IMR-90 (cell line): ENCODE measurements at regions not wholly inside any gene's neighbourhood (a gene's known extent, or its start where the extent isn't known, plus 50 kb on each side); places are given as distances from the start of the nearest gene placed in this dataset.

Source experiments
- ATAC-seq: fragments of 200-7000 bp; cut with Tn5 transposase; 2 replicates; pipeline ENCODE4 v1.9.1; 2020; ENCODE audit warnings: low read depth, mild to moderate bottlenecking, moderate library complexity
- BruUV-seq: library from RNA; stranded (reverse); fragments of 400-500 nt; replicated peaks from 2 replicates; lab custom pipeline; 2021; lab: Mats Ljungman, UMichigan
- CTCF ChIA-PET: fragments of 300-600 bp; formaldehyde crosslinking; extraction: SDS; loops from one replicate; lab custom pipeline; 2021; ENCODE audit warnings: antibody characterized with exemption; lab: Yijun Ruan, JAX
- POLR2A ChIA-PET: fragments of 300-600 bp; sonication (Branson Sonifier 250); formaldehyde crosslinking; loops from one replicate; lab custom pipeline; 2022; ENCODE audit warnings: antibody characterized with exemption; ENCODE audit not compliant: unreplicated experiment; lab: Charles Lee
- DNase-seq: peaks from one replicate; pipeline ENCODE4 v3.0.0; 2013
- H2AFZ ChIP-seq: replicated peaks from 2 replicates; pipeline ENCODE3; 2013; ENCODE audit warnings: low read length, mild to moderate bottlenecking; ENCODE audit not compliant: poor library complexity
- H2AK5ac ChIP-seq: 2 replicates; pipeline ENCODE4 v1.6.1; 2013; ENCODE audit warnings: low read depth, low read length, inconsistent platforms
- H2AK9ac ChIP-seq: replicated peaks from 2 replicates; pipeline ENCODE3; 2013; ENCODE audit warnings: mild to moderate bottlenecking, low read depth, low read length, moderate library complexity; ENCODE audit not compliant: poor library complexity
- H2BK120ac ChIP-seq: 2 replicates; pipeline ENCODE4 v1.6.1; 2013; ENCODE audit warnings: low read depth, low read length, inconsistent platforms
- H2BK15ac ChIP-seq: 3 replicates; pipeline ENCODE4 v1.6.1; 2013; ENCODE audit warnings: low read depth, low read length, inconsistent platforms
- H2BK20ac ChIP-seq: 2 replicates; pipeline ENCODE4 v1.6.1; 2013; ENCODE audit warnings: low read depth, mild to moderate bottlenecking, inconsistent platforms, low read length, moderate library complexity
- H2BK5ac ChIP-seq: 2 replicates; pipeline ENCODE4 v1.6.1; 2013; ENCODE audit warnings: mild to moderate bottlenecking, low read depth, low read length, inconsistent platforms; ENCODE audit not compliant: poor library complexity, severe bottlenecking
- H3K14ac ChIP-seq: replicated peaks from 2 replicates; pipeline ENCODE4 v1.6.1; 2013; ENCODE audit warnings: low read depth, low read length, inconsistent platforms
- H3K18ac ChIP-seq: 2 replicates; pipeline ENCODE4 v1.6.1; 2013; ENCODE audit warnings: low read depth, low read length, control low read depth
- H3K23ac ChIP-seq: 2 replicates; pipeline ENCODE4 v1.6.1; 2013; ENCODE audit warnings: low read depth, low read length, inconsistent platforms
- H3K27ac ChIP-seq: 2 replicates; pipeline ENCODE4 v1.5.1; 2013; ENCODE audit warnings: mild to moderate bottlenecking, control low read depth, low read length; ENCODE audit not compliant: insufficient read depth
- H3K27me3 ChIP-seq: 2 replicates; pipeline ENCODE4 v1.6.1; 2013; ENCODE audit warnings: low read length; ENCODE audit not compliant: control insufficient read depth, insufficient read depth
- H3K36me3 ChIP-seq: 2 replicates; pipeline ENCODE4 v1.6.1; 2013; ENCODE audit warnings: low read length, mixed read lengths; ENCODE audit not compliant: control insufficient read depth, insufficient read depth
- H3K4ac ChIP-seq: 2 replicates; pipeline ENCODE4 v1.6.1; 2013; ENCODE audit warnings: low read depth, low read length, inconsistent platforms
- H3K4me1 ChIP-seq: 2 replicates; pipeline ENCODE4 v1.6.1; 2013; ENCODE audit warnings: low read length, mixed read lengths; ENCODE audit not compliant: control insufficient read depth, insufficient read depth
- H3K4me2 ChIP-seq: 2 replicates; pipeline ENCODE4 v1.6.1; 2013; ENCODE audit warnings: low read depth, mild to moderate bottlenecking, control low read depth, low read length, moderate library complexity
- H3K4me3 ChIP-seq: 2 replicates; pipeline ENCODE4 v1.5.1; 2013; ENCODE audit warnings: low read depth, mild to moderate bottlenecking, control low read depth, low read length, moderate library complexity; ENCODE audit not compliant: insufficient read depth
- H3K56ac ChIP-seq: 2 replicates; pipeline ENCODE4 v1.6.1; 2013; ENCODE audit warnings: low read length, inconsistent platforms; ENCODE audit not compliant: insufficient read depth; ENCODE audit errors: extremely low read depth
- H3K79me1 ChIP-seq, 2 experiments: 2 replicates each; pipeline ENCODE4 v1.6.1; 2013; ENCODE audit warnings: low read length in 2 of 2, inconsistent platforms in 1 of 2, low read depth in 1 of 2
- H3K9ac ChIP-seq: 2 replicates; pipeline ENCODE4 v1.6.1; 2013; ENCODE audit warnings: low read depth, low read length, control low read depth
- H3K9me1 ChIP-seq: 2 replicates; pipeline ENCODE4 v1.6.1; 2013; ENCODE audit warnings: low read length, inconsistent platforms; ENCODE audit not compliant: insufficient read depth
- H3K9me3 ChIP-seq: 2 replicates; pipeline ENCODE4 v1.6.1; 2013; ENCODE audit warnings: low read length; ENCODE audit not compliant: control insufficient read depth, insufficient read depth
- H4K20me1 ChIP-seq: 2 replicates; pipeline ENCODE4 v1.6.1; 2013; ENCODE audit warnings: low read length, inconsistent platforms; ENCODE audit not compliant: insufficient read depth
- H4K5ac ChIP-seq: 2 replicates; pipeline ENCODE4 v1.6.1; 2013; ENCODE audit warnings: mild to moderate bottlenecking, low read depth, low read length, control low read depth
- H4K8ac ChIP-seq, 2 experiments: 2 replicates each; pipeline ENCODE4 v1.6.1; 2013; ENCODE audit warnings: low read depth in 2 of 2, low read length in 2 of 2, control low read depth in 1 of 2, inconsistent platforms in 1 of 2
- H4K91ac ChIP-seq: 2 replicates; pipeline ENCODE4 v1.6.1; 2013; ENCODE audit warnings: low read depth, low read length, inconsistent platforms; ENCODE audit not compliant: insufficient read depth
- BHLHE40 ChIP-seq: fragments of 150-350 bp; IDR thresholded peaks from 2 replicates; pipeline ENCODE4 v1.6.1; 2016; ENCODE audit warnings: mild to moderate bottlenecking, low read depth, low read length
- FOS ChIP-seq: fragments of 150-350 bp; IDR thresholded peaks from 2 replicates; pipeline ENCODE4 v1.6.1; 2016; ENCODE audit warnings: low read depth, low read length
- MAFK ChIP-seq: IDR thresholded peaks from 2 replicates; pipeline ENCODE4 v1.6.1; 2012; ENCODE audit warnings: low read depth, low read length, improper control_type of control experiment
- MXI1 ChIP-seq: IDR thresholded peaks from 2 replicates; pipeline ENCODE4 v1.6.1; 2012; ENCODE audit warnings: low read depth, mild to moderate bottlenecking, low read length, moderate library complexity, borderline replicate concordance
- RFX5 ChIP-seq: IDR thresholded peaks from 2 replicates; pipeline ENCODE4 v1.8.0; 2012; ENCODE audit warnings: low read depth, mild to moderate bottlenecking, low read length, moderate library complexity
- WGBS, 2 experiments: methylation state at CpG; one replicate each; pipeline versions ENCODE4 v1.1.5 to v1.1.7; 2013; ENCODE audit warnings: missing lambda C conversion rate in 2 of 2; ENCODE audit not compliant: insufficient read length in 1 of 2; ENCODE audit errors: extremely low coverage in 2 of 2; 5-methylcytosine and 5-hydroxymethylcytosine counted together
- dilution Hi-C: fragments of 300-500 bp; cut with HindIII; formaldehyde crosslinking; loops from one replicate; pipeline ENCODE4 v1.14.3; 2018; ENCODE audit warnings: low sequenced_read_pairs; ENCODE audit not compliant: unreplicated experiment
- in situ Hi-C: fragments of 300-500 bp; cut with MboI; formaldehyde crosslinking; loops from 3 replicates; pipeline ENCODE4 v1.14.3; 2019; ENCODE audit warnings: low sequenced_read_pairs, inconsistent platforms, mixed read lengths
- intact Hi-C: fragments of 100-400 bp; cut with micrococcal nuclease; formaldehyde crosslinking; loops from 2 replicates; pipeline ENCODE4 v1.10.0; 2022
- TF ChIP-seq, protein P1 (sequence below): conservative IDR thresholded peaks from 2 replicates; pipeline ENCODE4 v1.5.1; 2012; ENCODE audit warnings: mild to moderate bottlenecking, low read depth, low read length, improper control_type of control experiment

DNA sequence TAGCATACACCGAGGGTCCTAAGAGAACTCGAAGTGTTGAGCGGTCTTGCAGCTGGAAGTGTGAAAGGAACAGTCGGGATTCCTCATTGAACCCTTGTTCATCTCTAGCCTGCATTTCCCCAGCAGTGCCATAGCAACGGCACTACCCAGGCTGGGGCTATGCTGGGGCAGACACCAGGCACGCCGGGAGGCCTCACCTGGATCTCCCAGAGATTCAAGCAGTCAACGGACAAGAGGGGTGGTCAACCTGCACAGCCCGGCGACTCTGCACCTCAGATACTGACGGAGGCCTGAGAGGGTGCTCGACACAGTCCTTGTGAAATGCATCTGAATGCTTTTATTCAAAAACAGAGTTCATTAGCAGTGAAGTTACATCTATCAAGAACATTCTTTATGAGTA, 604.2 kb downstream of the GALR1 start:
- Histone ChIP-seq H3K4me1 (no peaks in the 10 kb centered on the region), H2BK5ac (no peak overlapping the region), H2BK120ac (no peak overlapping the region), H3K56ac (no peak overlapping the region), H4K20me1 (no peaks in the 10 kb centered on the region), H3K4me3 (no peak overlapping the region), H3K23ac (no peak overlapping the region), H2BK15ac (no peak overlapping the region), H3K27ac (no peak overlapping the region), H3K14ac (no peak overlapping the region), H3K9me1 (no peaks in the 10 kb centered on the region), H3K27me3 (no peaks in the 10 kb centered on the region), H3K36me3 (no peaks in the 10 kb centered on the region), H3K4me2 (no peak overlapping the region), H2AK5ac (no peak overlapping the region), H3K4ac (no peak overlapping the region), H3K79me1 (no peaks in the 10 kb centered on the region), H3K9ac (no peak overlapping the region), H4K91ac (no peak overlapping the region), H3K9me3 (peaks cover 23% of the 10 kb centered on the region), H4K8ac (no peak overlapping the region), H4K5ac (no peak overlapping the region), H3K18ac (no peak overlapping the region), H2BK20ac (no peak overlapping the region), H2AFZ (no peak overlapping the region), H2AK9ac (no peak overlapping the region)
- WGBS, 2 experiments: 61% methylated on average over 3 of the region's 12 CpGs; no CpG with 5 or more reads in 1 of the 2 experiments
- no peak for DNase-seq
- POLR2A ChIA-PET: no interaction called here
- no TSS peak for BruUV-seq
- in situ Hi-C loops (no loop called here), dilution Hi-C loops (no loop called here), intact Hi-C loops (no loop called here)
- CTCF ChIA-PET: no interaction called here
- ATAC-seq: no peak
- TF ChIP-seq BHLHE40 (no peak), MXI1 (no peak), FOS (no peak), RFX5 (no peak), MAFK (no peak)
- TF ChIP-seq, protein P1, sequence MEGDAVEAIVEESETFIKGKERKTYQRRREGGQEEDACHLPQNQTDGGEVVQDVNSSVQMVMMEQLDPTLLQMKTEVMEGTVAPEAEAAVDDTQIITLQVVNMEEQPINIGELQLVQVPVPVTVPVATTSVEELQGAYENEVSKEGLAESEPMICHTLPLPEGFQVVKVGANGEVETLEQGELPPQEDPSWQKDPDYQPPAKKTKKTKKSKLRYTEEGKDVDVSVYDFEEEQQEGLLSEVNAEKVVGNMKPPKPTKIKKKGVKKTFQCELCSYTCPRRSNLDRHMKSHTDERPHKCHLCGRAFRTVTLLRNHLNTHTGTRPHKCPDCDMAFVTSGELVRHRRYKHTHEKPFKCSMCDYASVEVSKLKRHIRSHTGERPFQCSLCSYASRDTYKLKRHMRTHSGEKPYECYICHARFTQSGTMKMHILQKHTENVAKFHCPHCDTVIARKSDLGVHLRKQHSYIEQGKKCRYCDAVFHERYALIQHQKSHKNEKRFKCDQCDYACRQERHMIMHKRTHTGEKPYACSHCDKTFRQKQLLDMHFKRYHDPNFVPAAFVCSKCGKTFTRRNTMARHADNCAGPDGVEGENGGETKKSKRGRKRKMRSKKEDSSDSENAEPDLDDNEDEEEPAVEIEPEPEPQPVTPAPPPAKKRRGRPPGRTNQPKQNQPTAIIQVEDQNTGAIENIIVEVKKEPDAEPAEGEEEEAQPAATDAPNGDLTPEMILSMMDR: no peak
